C4-2B (cell line): ENCODE measurements at regions not wholly inside any gene's neighbourhood (a gene's known extent, or its start where the extent isn't known, plus 50 kb on each side); places are given as distances from the start of the nearest gene placed in this dataset.

ENCODE experiments used
- CTCF ChIP-seq: fragments of 450-650 bp; conservative IDR thresholded peaks from 2 replicates; pipeline ENCODE4 v1.5.1; 2017; ENCODE audit warnings: mild to moderate bottlenecking
- ZFX ChIP-seq: fragments of 450-650 bp; IDR thresholded peaks from 2 replicates; pipeline ENCODE4 v1.6.1; 2017

- no peak for TF ChIP-seq CTCF
- no peak for TF ChIP-seq ZFX
These were observed 113.8 kb upstream of the KLF6 start for GRCh38 chr10:3898821-3899220.
